VCaP (cell line): ENCODE measurements at regions not wholly inside any gene's neighbourhood (a gene's known extent, or its start where the extent isn't known, plus 50 kb on each side); places are given as distances from the start of the nearest gene placed in this dataset.
"Not testable (repeated sequence)": the region's sequence is repeated elsewhere in the genome, so short reads cannot be mapped to it uniquely, and the experiment has no call there.

Experiments used
- H3K27ac ChIP-seq: fragments of 450-650 bp; 2 replicates; pipeline ENCODE4 v1.5.1; 2017
- CTCF ChIP-seq: fragments of 450-650 bp; conservative IDR thresholded peaks from 2 replicates; pipeline ENCODE4 v1.5.1; 2017; ENCODE audit warnings: mild to moderate bottlenecking, moderate library complexity

- TF ChIP-seq CTCF = no peak
Observed at GRCh38 chr18:43341014-43341413, 63.7 kb upstream of the SYT4 start.

GRCh38 chr18:43350176-43350575 lies 72.9 kb upstream of the SYT4 start:
- H3K27ac ChIP-seq = no peak overlapping the region
- no peak for TF ChIP-seq CTCF

More at GRCh38 chr18:43341014-43341413, 63.7 kb upstream of the SYT4 start:
- no peak overlapping the region for H3K27ac ChIP-seq

GRCh38 chr18:43364535-43364934 lies 87.2 kb upstream of the SYT4 start:
- no peak for TF ChIP-seq CTCF
- no peak overlapping the region for H3K27ac ChIP-seq

- H3K27ac ChIP-seq = no peak overlapping the region
- TF ChIP-seq CTCF = no peak
Observed at GRCh38 chr18:43367895-43368294, 90.6 kb upstream of the SYT4 start.

GRCh38 chr18:43369311-43369710 lies 92.0 kb upstream of the SYT4 start:
- not testable (repeated sequence) for H3K27ac ChIP-seq

GRCh38 chr18:43372773-43373172 lies 95.5 kb upstream of the SYT4 start:
- H3K27ac ChIP-seq = no peak overlapping the region
- no peak for TF ChIP-seq CTCF

GRCh38 chr18:43380104-43380672 lies 102.9 kb upstream of the SYT4 start:
- H3K27ac ChIP-seq = no peak overlapping the region
- no peak for TF ChIP-seq CTCF

- no peak overlapping the region for H3K27ac ChIP-seq
- no peak for TF ChIP-seq CTCF
Observed at GRCh38 chr18:43382641-43383403, 105.5 kb upstream of the SYT4 start.
